ENCODE measurements at regions not wholly inside any gene's neighbourhood (a gene's known extent, or its start where the extent isn't known, plus 50 kb on each side); places are given as distances from the start of the nearest gene placed in this dataset.

GRCh38 chr14:76974365-76974764 lies 54.1 kb downstream of the IRF2BPL start:
- WGBS (ENCODE audit: low lambda C conversion rate): 84% methylated on average over 2 of the region's 2 CpGs
- peaks cover 0 to 16% of the 10 kb centered on the region in 2 experiments; a peak in 1 of 4 replicates for H3K4me1 ChIP-seq (ENCODE audit: control insufficient read depth in 1 of 2, insufficient read depth in 2 of 2, low read depth in 1 of 2, low read length in 1 of 2)
- no peak for DNase-seq
- no peaks in the 10 kb centered on the region for H3K36me3 ChIP-seq (replicated peaks in 1 of 2; ENCODE audit: control insufficient read depth in 1 of 2, insufficient read depth in 2 of 2, low read length in 1 of 2)
- H3K9me3 ChIP-seq: no peaks in the 10 kb centered on the region
- TF ChIP-seq IRF3 (IDR thresholded peaks at IDR 0.05; ENCODE audit: low read depth, low read length): no peak
- TF ChIP-seq GATA2 (CRISPR knock-in tag; IDR thresholded peaks at IDR 0.05): no peak
- no peak for TF ChIP-seq TCF12 (IDR thresholded peaks at IDR 0.05)
- ChIA-PET CTCF (interaction anchor here (1.3 to 1.7 kb wide), 2 partner anchors 61 to 98 kb away, joined by 3 to 4 read pairs; no protein-coding TSS in a partner anchor), POLR2A (no interaction called here)
- no peaks in the 10 kb centered on the region for H3K9me2 ChIP-seq
- no peaks in the 10 kb centered on the region for H4K20me1 ChIP-seq (ENCODE audit: insufficient read depth)
- no peak overlapping the region for H2AFZ ChIP-seq (ENCODE audit: low read depth)
- no peak overlapping the region for H3K9ac ChIP-seq
- H3K4me3 ChIP-seq (ENCODE audit: low read depth in 2 of 2, low read length in 1 of 2): no peak overlapping the region
- no peaks in the 10 kb centered on the region for H3K79me2 ChIP-seq (ENCODE audit: insufficient read depth)
- no peaks in the 10 kb centered on the region for H3K27me3 ChIP-seq (ENCODE audit: insufficient read depth)
- H3F3A ChIP-seq (replicated peaks; ENCODE audit: insufficient read depth): no peaks in the 10 kb centered on the region
- no peak overlapping the region for H3K27ac ChIP-seq (ENCODE audit: low read depth in 2 of 2, low read length in 1 of 2)
- no peak overlapping the region for H3K4me2 ChIP-seq

DNA sequence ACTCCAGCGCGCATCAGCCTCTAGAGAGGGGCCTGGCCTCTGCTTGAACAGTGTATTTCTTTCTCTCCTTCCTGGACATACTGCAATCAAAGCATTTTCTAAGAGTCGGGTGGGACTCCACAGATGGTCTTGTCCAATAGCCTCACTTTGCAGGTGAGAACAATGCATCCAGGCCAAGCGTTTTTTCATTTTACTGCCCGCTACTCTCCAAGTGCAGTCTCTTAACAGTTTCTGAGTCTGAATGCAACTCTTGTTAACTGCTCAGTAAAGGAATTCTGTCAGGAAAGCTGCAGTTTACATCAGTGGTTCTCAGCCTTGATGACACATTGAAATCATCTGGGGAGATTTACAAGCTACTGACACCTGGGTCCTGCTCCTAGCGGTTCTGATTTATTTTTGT lies 57.0 kb downstream of the IRF2BPL start:
- Histone ChIP-seq H3K9ac (no peak overlapping the region), H3K27ac (ENCODE audit: low read depth in 2 of 2, low read length in 1 of 2) (no peak overlapping the region), H3K4me1 (ENCODE audit: control insufficient read depth in 1 of 2, insufficient read depth in 2 of 2, low read depth in 1 of 2, low read length in 1 of 2) (peaks cover 0 to 8% of the 10 kb centered on the region in 2 experiments; a peak in 1 of 4 replicates), H3K79me2 (ENCODE audit: insufficient read depth) (no peaks in the 10 kb centered on the region), H3F3A (replicated peaks; ENCODE audit: insufficient read depth) (no peaks in the 10 kb centered on the region), H4K20me1 (ENCODE audit: insufficient read depth) (no peaks in the 10 kb centered on the region), H3K27me3 (ENCODE audit: insufficient read depth) (no peaks in the 10 kb centered on the region), H3K4me3 (ENCODE audit: low read depth in 2 of 2, low read length in 1 of 2) (no peak overlapping the region), H2AFZ (ENCODE audit: low read depth) (no peak overlapping the region), H3K9me2 (no peaks in the 10 kb centered on the region), H3K9me3 (no peaks in the 10 kb centered on the region), H3K36me3 (replicated peaks in 1 of 2; ENCODE audit: control insufficient read depth in 1 of 2, insufficient read depth in 2 of 2, low read length in 1 of 2) (no peaks in the 10 kb centered on the region), H3K4me2 (no peak overlapping the region)
- WGBS (ENCODE audit: low lambda C conversion rate): 91% methylated on average over 6 of the region's 6 CpGs
- DNase-seq: no peak
- CTCF ChIA-PET: interaction anchor here (1.0 to 1.4 kb wide), 3 partner anchors 9 to 58 kb away, joined by 3 to 4 read pairs (median 4); no protein-coding TSS in a partner anchor
- POLR2A ChIA-PET: interaction anchor here (1.0 kb wide), 1 partner anchor 52 kb away, joined by 3 read pairs; no protein-coding TSS in a partner anchor
- TF ChIP-seq JUND (IDR thresholded peaks at IDR 0.05) (no peak), EZH2phosphoT487 (IDR thresholded peaks at IDR 0.05; ENCODE audit: borderline replicate concordance, low read depth) (no peak), IRF3 (IDR thresholded peaks at IDR 0.05; ENCODE audit: low read depth, low read length) (no peak), USF2 (IDR thresholded peaks at IDR 0.05; ENCODE audit: borderline replicate concordance, low read depth, low read length) (no peak), EP300 (IDR thresholded peaks at IDR 0.05; ENCODE audit: borderline replicate concordance in 1 of 2, low read depth in 1 of 2, low read length in 1 of 2) (no peak), TEAD4 (IDR thresholded peaks at IDR 0.05; ENCODE audit: borderline replicate concordance, insufficient read depth) (no peak), FOXM1 (IDR thresholded peaks at IDR 0.05; ENCODE audit: low read depth) (no peak), SMC3 (IDR thresholded peaks at IDR 0.05; ENCODE audit: low read depth, low read length) (no peak), GABPA (IDR thresholded peaks at IDR 0.05; ENCODE audit: low read depth) (no peak), SIN3A (IDR thresholded peaks at IDR 0.05; ENCODE audit: borderline replicate concordance, low read depth, low read length) (no peak), FOSL2 (IDR thresholded peaks at IDR 0.05; ENCODE audit: borderline replicate concordance, low read depth) (no peak), NFIC (IDR thresholded peaks at IDR 0.05; ENCODE audit: borderline replicate concordance) (no peak), RFX5 (IDR thresholded peaks at IDR 0.05; ENCODE audit: low read length) (no peak), NRF1 (IDR thresholded peaks at IDR 0.05; ENCODE audit: low read depth, low read length) (no peak)
- TF ChIP-seq, protein P1, sequence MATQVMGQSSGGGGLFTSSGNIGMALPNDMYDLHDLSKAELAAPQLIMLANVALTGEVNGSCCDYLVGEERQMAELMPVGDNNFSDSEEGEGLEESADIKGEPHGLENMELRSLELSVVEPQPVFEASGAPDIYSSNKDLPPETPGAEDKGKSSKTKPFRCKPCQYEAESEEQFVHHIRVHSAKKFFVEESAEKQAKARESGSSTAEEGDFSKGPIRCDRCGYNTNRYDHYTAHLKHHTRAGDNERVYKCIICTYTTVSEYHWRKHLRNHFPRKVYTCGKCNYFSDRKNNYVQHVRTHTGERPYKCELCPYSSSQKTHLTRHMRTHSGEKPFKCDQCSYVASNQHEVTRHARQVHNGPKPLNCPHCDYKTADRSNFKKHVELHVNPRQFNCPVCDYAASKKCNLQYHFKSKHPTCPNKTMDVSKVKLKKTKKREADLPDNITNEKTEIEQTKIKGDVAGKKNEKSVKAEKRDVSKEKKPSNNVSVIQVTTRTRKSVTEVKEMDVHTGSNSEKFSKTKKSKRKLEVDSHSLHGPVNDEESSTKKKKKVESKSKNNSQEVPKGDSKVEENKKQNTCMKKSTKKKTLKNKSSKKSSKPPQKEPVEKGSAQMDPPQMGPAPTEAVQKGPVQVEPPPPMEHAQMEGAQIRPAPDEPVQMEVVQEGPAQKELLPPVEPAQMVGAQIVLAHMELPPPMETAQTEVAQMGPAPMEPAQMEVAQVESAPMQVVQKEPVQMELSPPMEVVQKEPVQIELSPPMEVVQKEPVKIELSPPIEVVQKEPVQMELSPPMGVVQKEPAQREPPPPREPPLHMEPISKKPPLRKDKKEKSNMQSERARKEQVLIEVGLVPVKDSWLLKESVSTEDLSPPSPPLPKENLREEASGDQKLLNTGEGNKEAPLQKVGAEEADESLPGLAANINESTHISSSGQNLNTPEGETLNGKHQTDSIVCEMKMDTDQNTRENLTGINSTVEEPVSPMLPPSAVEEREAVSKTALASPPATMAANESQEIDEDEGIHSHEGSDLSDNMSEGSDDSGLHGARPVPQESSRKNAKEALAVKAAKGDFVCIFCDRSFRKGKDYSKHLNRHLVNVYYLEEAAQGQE (IDR thresholded peaks at IDR 0.05; ENCODE audit: low read depth, low read length): no peak
- TF ChIP-seq, protein P2, sequence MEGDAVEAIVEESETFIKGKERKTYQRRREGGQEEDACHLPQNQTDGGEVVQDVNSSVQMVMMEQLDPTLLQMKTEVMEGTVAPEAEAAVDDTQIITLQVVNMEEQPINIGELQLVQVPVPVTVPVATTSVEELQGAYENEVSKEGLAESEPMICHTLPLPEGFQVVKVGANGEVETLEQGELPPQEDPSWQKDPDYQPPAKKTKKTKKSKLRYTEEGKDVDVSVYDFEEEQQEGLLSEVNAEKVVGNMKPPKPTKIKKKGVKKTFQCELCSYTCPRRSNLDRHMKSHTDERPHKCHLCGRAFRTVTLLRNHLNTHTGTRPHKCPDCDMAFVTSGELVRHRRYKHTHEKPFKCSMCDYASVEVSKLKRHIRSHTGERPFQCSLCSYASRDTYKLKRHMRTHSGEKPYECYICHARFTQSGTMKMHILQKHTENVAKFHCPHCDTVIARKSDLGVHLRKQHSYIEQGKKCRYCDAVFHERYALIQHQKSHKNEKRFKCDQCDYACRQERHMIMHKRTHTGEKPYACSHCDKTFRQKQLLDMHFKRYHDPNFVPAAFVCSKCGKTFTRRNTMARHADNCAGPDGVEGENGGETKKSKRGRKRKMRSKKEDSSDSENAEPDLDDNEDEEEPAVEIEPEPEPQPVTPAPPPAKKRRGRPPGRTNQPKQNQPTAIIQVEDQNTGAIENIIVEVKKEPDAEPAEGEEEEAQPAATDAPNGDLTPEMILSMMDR (IDR thresholded peaks at IDR 0.05): no peak
